SK-N-SH (cell line): ENCODE measurements at regions not wholly inside any gene's neighbourhood (a gene's known extent, or its start where the extent isn't known, plus 50 kb on each side); places are given as distances from the start of the nearest gene placed in this dataset.

Experiments used
- POLR2AphosphoS5 ChIP-seq: IDR thresholded peaks from 2 replicates; pipeline ENCODE4 v1.6.1; 2012; ENCODE audit warnings: low read depth, low read length
- SIN3A ChIP-seq: IDR thresholded peaks from 2 replicates; pipeline ENCODE4 v1.6.1; 2012; ENCODE audit warnings: low read depth, mild to moderate bottlenecking, low read length, moderate library complexity, borderline replicate concordance
- TF ChIP-seq, protein P1 (sequence below): fragments of 200-600 bp; sonication (generic); IDR thresholded peaks from 2 replicates; pipeline ENCODE4 v1.6.1; 2017; ENCODE audit warnings: antibody characterized with exemption, mild to moderate bottlenecking, moderate library complexity
- TF ChIP-seq, protein P2 (sequence below): IDR thresholded peaks from 2 replicates; pipeline ENCODE4 v1.4.0; 2012; ENCODE audit warnings: low read depth
- TF ChIP-seq, protein P3 (sequence below): IDR thresholded peaks from 2 replicates; pipeline ENCODE4 v1.4.0; 2012; ENCODE audit warnings: low read depth, borderline replicate concordance

DNA sequence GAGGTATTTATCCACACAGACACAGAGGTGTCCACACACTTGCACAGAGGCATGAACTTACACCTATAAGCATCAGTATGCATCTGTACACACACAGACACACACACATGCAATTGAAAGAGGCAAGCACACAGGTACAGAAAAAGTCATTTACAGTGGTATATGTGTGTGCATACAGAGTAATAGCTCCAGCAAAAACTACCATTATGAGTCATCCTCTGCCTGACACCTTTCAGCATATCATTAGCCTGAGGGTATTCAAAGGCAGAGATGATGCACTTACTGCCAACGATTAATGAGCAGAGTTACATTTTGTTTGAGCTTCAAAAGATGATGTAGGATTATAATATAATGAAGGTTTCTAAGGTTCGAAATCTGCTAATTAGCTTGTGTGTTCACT lies 100.3 kb upstream of the TPRG1 start:
- TF ChIP-seq SIN3A = no peak
- TF ChIP-seq, protein P1, sequence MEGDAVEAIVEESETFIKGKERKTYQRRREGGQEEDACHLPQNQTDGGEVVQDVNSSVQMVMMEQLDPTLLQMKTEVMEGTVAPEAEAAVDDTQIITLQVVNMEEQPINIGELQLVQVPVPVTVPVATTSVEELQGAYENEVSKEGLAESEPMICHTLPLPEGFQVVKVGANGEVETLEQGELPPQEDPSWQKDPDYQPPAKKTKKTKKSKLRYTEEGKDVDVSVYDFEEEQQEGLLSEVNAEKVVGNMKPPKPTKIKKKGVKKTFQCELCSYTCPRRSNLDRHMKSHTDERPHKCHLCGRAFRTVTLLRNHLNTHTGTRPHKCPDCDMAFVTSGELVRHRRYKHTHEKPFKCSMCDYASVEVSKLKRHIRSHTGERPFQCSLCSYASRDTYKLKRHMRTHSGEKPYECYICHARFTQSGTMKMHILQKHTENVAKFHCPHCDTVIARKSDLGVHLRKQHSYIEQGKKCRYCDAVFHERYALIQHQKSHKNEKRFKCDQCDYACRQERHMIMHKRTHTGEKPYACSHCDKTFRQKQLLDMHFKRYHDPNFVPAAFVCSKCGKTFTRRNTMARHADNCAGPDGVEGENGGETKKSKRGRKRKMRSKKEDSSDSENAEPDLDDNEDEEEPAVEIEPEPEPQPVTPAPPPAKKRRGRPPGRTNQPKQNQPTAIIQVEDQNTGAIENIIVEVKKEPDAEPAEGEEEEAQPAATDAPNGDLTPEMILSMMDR = no peak
- TF ChIP-seq, protein P2, sequence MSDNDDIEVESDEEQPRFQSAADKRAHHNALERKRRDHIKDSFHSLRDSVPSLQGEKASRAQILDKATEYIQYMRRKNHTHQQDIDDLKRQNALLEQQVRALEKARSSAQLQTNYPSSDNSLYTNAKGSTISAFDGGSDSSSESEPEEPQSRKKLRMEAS = no peak
- TF ChIP-seq POLR2AphosphoS5 = no peak
- TF ChIP-seq, protein P3, sequence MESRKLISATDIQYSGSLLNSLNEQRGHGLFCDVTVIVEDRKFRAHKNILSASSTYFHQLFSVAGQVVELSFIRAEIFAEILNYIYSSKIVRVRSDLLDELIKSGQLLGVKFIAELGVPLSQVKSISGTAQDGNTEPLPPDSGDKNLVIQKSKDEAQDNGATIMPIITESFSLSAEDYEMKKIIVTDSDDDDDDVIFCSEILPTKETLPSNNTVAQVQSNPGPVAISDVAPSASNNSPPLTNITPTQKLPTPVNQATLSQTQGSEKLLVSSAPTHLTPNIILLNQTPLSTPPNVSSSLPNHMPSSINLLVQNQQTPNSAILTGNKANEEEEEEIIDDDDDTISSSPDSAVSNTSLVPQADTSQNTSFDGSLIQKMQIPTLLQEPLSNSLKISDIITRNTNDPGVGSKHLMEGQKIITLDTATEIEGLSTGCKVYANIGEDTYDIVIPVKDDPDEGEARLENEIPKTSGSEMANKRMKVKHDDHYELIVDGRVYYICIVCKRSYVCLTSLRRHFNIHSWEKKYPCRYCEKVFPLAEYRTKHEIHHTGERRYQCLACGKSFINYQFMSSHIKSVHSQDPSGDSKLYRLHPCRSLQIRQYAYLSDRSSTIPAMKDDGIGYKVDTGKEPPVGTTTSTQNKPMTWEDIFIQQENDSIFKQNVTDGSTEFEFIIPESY = no peak
